SK-N-SH treated with all-trans-retinoic acid at 6 μM for 48 hours (cell line): ENCODE measurements at regions not wholly inside any gene's neighbourhood (a gene's known extent, or its start where the extent isn't known, plus 50 kb on each side); places are given as distances from the start of the nearest gene placed in this dataset.

Source experiments
- ATAC-seq: fragments of 200-7000 bp; cut with Tn5 transposase; 3 replicates; pipeline ENCODE4 v1.9.1; 2020; ENCODE audit warnings: mild to moderate bottlenecking, moderate library complexity
- ARNTL ChIP-seq: fragments of 450-650 bp; formaldehyde crosslinking; IDR thresholded peaks from 2 replicates; pipeline ENCODE4 v1.5.0; 2020; ENCODE audit warnings: low read depth, mild to moderate bottlenecking, moderate library complexity, borderline replicate concordance
- BACH2 ChIP-seq: fragments of 250-450 bp; sonication (Bioruptor Pico); IDR thresholded peaks from 2 replicates; pipeline ENCODE4 v1.9.0; 2021; ENCODE audit warnings: mild to moderate bottlenecking, borderline replicate concordance
- ESRRG ChIP-seq: fragments of 250-450 bp; sonication (Bioruptor Pico); IDR thresholded peaks from 2 replicates; pipeline ENCODE4 v1.6.1; 2021; ENCODE audit warnings: mild to moderate bottlenecking
- GLIS3 ChIP-seq: fragments of 250-450 bp; sonication (Bioruptor Pico); IDR thresholded peaks from 2 replicates; pipeline ENCODE4 v1.5.0; 2020; ENCODE audit warnings: mild to moderate bottlenecking, moderate library complexity
- ISL1 ChIP-seq: fragments of 250-450 bp; sonication (Bioruptor Pico); IDR thresholded peaks from 2 replicates; pipeline ENCODE4 v2.1.2; 2022; ENCODE audit warnings: mild to moderate bottlenecking, moderate library complexity
- OSR1 ChIP-seq: fragments of 250-450 bp; sonication (Bioruptor Pico); IDR thresholded peaks from 2 replicates; pipeline ENCODE4 v1.8.0; 2022; ENCODE audit warnings: moderate library complexity, mild to moderate bottlenecking, inconsistent platforms
- RARB ChIP-seq: fragments of 250-450 bp; sonication (Bioruptor Pico); IDR thresholded peaks from 2 replicates; pipeline ENCODE4 v1.8.0; 2021; ENCODE audit warnings: mild to moderate bottlenecking, moderate library complexity
- SNAI2 ChIP-seq: fragments of 250-450 bp; sonication (Bioruptor Pico); IDR thresholded peaks from 2 replicates; pipeline ENCODE4 v1.5.0; 2020; ENCODE audit warnings: mild to moderate bottlenecking, moderate library complexity
- TCF4 ChIP-seq: fragments of 250-450 bp; sonication (Bioruptor Pico); IDR thresholded peaks from 2 replicates; pipeline ENCODE4 v1.8.0; 2021; ENCODE audit warnings: mild to moderate bottlenecking, moderate library complexity, borderline replicate concordance
- TOX ChIP-seq: fragments of 250-450 bp; sonication (Bioruptor Pico); IDR thresholded peaks from 2 replicates; pipeline ENCODE4 v1.8.0; 2021; ENCODE audit warnings: mild to moderate bottlenecking, moderate library complexity, borderline replicate concordance
- ZFP3 ChIP-seq: fragments of 250-450 bp; sonication (Bioruptor Pico); IDR thresholded peaks from 2 replicates; pipeline ENCODE4 v1.5.0; 2020; ENCODE audit warnings: mild to moderate bottlenecking, moderate library complexity
- ZFP30 ChIP-seq: fragments of 450-650 bp; formaldehyde crosslinking; IDR thresholded peaks from 2 replicates; pipeline ENCODE4 v1.5.0; 2022; ENCODE audit warnings: mild to moderate bottlenecking, moderate library complexity
- ZNF565 ChIP-seq: fragments of 450-650 bp; formaldehyde crosslinking; conservative IDR thresholded peaks from 2 replicates; pipeline ENCODE4 v1.5.0; 2020; ENCODE audit warnings: low read depth, mild to moderate bottlenecking, moderate library complexity
- ZNF70 ChIP-seq: fragments of 450-650 bp; formaldehyde crosslinking; IDR thresholded peaks from 2 replicates; pipeline ENCODE4 v1.5.0; 2020; ENCODE audit warnings: mild to moderate bottlenecking, moderate library complexity
- ZNF8 ChIP-seq: fragments of 450-650 bp; formaldehyde crosslinking; IDR thresholded peaks from 2 replicates; pipeline ENCODE4 v1.5.0; 2020; ENCODE audit warnings: mild to moderate bottlenecking, moderate library complexity
- TF ChIP-seq, protein P1 (sequence below): fragments of 250-450 bp; sonication (Bioruptor Pico); IDR thresholded peaks from 2 replicates; pipeline ENCODE4 v1.5.0; 2020; ENCODE audit warnings: mild to moderate bottlenecking, moderate library complexity
- TF ChIP-seq, protein P2 (sequence below): fragments of 250-450 bp; sonication (Bioruptor Pico); IDR thresholded peaks from 2 replicates; pipeline ENCODE4 v1.5.1; 2021; ENCODE audit warnings: mild to moderate bottlenecking, moderate library complexity
- TF ChIP-seq, protein P3 (sequence below): fragments of 250-450 bp; sonication (Bioruptor Pico); IDR thresholded peaks from 2 replicates; pipeline ENCODE4 v1.5.1; 2020; ENCODE audit warnings: low read depth, mild to moderate bottlenecking, moderate library complexity

DNA sequence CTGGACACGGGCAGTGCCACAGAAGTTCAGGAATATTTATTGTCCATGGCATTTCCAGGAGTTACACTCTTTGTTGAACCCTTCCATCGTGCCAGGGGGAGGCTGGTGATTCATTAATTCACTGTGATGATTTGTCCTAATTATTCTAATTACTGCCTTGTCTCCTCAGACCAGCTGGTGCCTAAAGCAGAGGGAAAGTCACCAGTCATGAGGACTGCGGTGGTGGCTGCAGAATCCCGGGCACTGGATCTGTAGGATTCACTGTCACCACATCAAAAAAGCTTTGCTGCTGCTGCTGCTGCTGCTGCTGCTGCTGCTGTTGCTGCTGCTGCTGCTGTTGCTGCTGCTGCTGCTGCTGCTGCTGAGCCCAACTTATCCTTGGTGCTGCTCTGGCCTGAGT lies 908.2 kb downstream of the TSN start:
- TF ChIP-seq ZNF8 (CRISPR knock-in tag) (no peak), RARB (CRISPR knock-in tag) (no peak), ARNTL (CRISPR knock-in tag) (no peak), ZNF70 (CRISPR knock-in tag) (no peak), ZNF565 (CRISPR knock-in tag) (no peak), GLIS3 (CRISPR knock-in tag) (no peak), ISL1 (CRISPR knock-in tag) (no peak), TCF4 (CRISPR knock-in tag) (no peak)
- TF ChIP-seq, protein P1, sequence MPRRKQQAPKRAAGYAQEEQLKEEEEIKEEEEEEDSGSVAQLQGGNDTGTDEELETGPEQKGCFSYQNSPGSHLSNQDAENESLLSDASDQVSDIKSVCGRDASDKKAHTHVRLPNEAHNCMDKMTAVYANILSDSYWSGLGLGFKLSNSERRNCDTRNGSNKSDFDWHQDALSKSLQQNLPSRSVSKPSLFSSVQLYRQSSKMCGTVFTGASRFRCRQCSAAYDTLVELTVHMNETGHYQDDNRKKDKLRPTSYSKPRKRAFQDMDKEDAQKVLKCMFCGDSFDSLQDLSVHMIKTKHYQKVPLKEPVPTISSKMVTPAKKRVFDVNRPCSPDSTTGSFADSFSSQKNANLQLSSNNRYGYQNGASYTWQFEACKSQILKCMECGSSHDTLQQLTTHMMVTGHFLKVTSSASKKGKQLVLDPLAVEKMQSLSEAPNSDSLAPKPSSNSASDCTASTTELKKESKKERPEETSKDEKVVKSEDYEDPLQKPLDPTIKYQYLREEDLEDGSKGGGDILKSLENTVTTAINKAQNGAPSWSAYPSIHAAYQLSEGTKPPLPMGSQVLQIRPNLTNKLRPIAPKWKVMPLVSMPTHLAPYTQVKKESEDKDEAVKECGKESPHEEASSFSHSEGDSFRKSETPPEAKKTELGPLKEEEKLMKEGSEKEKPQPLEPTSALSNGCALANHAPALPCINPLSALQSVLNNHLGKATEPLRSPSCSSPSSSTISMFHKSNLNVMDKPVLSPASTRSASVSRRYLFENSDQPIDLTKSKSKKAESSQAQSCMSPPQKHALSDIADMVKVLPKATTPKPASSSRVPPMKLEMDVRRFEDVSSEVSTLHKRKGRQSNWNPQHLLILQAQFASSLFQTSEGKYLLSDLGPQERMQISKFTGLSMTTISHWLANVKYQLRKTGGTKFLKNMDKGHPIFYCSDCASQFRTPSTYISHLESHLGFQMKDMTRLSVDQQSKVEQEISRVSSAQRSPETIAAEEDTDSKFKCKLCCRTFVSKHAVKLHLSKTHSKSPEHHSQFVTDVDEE, result no peak
- TF ChIP-seq, protein P2, sequence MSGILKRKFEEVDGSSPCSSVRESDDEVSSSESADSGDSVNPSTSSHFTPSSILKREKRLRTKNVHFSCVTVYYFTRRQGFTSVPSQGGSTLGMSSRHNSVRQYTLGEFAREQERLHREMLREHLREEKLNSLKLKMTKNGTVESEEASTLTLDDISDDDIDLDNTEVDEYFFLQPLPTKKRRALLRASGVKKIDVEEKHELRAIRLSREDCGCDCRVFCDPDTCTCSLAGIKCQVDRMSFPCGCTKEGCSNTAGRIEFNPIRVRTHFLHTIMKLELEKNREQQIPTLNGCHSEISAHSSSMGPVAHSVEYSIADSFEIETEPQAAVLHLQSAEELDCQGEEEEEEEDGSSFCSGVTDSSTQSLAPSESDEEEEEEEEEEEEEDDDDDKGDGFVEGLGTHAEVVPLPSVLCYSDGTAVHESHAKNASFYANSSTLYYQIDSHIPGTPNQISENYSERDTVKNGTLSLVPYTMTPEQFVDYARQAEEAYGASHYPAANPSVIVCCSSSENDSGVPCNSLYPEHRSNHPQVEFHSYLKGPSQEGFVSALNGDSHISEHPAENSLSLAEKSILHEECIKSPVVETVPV (CRISPR knock-in tag), result no peak
- ATAC-seq, result no peak

DNA sequence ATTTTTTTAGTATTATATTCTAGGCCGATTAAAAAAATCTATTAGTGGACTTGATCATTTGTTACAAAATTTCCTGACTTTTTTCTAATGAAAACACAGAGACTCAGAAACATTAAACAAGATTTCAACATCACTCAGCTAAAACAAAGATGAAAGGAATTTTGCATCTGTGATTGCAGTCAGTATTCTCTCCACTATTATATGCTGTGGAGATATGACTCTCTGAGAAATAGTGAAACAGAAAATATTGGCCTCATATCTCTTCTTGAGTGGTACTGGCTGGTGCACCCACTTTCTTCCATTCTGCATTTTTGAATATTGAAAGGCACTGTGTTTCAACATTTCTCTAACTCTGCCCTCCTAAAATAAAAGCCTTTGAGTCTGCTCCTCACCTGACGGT lies 914.2 kb downstream of the TSN start:
- ATAC-seq, result no peak
- TF ChIP-seq TOX, result no peak
- no peak for TF ChIP-seq ZFP30 (CRISPR knock-in tag)
- no peak for TF ChIP-seq SNAI2
- no peak for TF ChIP-seq BACH2 (CRISPR knock-in tag)
- TF ChIP-seq RARB (CRISPR knock-in tag), result no peak
- no peak for TF ChIP-seq ESRRG

DNA sequence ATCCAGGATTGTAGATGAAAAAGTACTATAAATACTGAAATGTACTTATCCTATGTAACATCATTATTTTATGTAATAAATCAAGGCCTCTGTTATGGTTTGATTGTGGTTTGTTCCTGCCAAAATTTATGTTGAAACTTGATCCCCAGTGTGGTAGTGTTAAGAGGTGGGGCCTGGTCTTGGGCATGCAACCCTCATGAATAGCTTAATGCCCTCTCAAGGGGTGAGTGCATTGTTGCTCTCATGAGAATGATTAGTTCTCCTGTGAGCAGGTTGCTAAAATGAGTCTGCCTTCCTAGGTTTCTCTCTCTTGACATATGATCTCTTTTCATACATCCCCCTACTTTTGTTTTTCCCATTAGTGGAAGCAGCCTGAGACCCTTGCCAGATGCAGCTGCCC lies 915.4 kb downstream of the TSN start:
- ATAC-seq, result no peak
- no peak for TF ChIP-seq BACH2 (CRISPR knock-in tag)
- TF ChIP-seq ZNF8 (CRISPR knock-in tag), result no peak
- TF ChIP-seq RARB (CRISPR knock-in tag), result no peak
- no peak for TF ChIP-seq ISL1 (CRISPR knock-in tag)
- TF ChIP-seq SNAI2, result no peak
- no peak for TF ChIP-seq GLIS3 (CRISPR knock-in tag)
- TF ChIP-seq ZFP30 (CRISPR knock-in tag), result no peak
- no peak for TF ChIP-seq OSR1
- no peak for TF ChIP-seq TCF4 (CRISPR knock-in tag)
- TF ChIP-seq, protein P2 (CRISPR knock-in tag), result no peak
- no peak for TF ChIP-seq ZFP3
- TF ChIP-seq, protein P1, result no peak
- no peak for TF ChIP-seq ESRRG
- TF ChIP-seq, all 23 proteins: peak for 0

DNA sequence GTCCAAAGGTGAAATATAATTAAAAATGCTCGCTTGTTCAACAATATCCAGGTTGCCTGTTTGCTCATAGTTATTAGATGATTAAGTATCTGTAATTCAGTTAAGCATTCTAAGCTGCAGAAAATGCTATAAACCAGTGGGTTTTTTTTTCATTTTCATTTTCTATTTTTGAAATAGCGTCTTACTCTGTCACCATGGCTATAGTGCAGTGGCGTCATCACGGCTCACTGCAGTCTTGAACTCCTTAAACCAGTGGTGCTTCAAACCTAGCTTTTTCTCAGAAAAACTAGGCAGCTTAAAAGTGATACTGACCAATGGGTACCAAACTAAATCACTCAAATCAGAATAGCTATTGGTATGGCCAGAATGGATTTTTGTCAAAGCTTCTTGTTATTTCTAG lies 925.2 kb downstream of the TSN start:
- ATAC-seq, result no peak
- TF ChIP-seq ZFP3, result no peak
- TF ChIP-seq, protein P3, sequence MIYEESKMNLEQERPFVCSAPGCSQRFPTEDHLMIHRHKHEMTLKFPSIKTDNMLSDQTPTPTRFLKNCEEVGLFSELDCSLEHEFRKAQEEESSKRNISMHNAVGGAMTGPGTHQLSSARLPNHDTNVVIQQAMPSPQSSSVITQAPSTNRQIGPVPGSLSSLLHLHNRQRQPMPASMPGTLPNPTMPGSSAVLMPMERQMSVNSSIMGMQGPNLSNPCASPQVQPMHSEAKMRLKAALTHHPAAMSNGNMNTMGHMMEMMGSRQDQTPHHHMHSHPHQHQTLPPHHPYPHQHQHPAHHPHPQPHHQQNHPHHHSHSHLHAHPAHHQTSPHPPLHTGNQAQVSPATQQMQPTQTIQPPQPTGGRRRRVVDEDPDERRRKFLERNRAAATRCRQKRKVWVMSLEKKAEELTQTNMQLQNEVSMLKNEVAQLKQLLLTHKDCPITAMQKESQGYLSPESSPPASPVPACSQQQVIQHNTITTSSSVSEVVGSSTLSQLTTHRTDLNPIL, result no peak
- TF ChIP-seq ZNF565 (CRISPR knock-in tag), result no peak
